NCI-H748 (cell line): ENCODE measurements at regions not wholly inside any gene's neighbourhood (a gene's known extent, or its start where the extent isn't known, plus 50 kb on each side); places are given as distances from the start of the nearest gene placed in this dataset.

ENCODE experiments used
- DNase-seq: peaks from one replicate; lab custom pipeline; 2025; ENCODE audit not compliant: unreplicated experiment; lab: John Stamatoyannopoulos, UW

DNA sequence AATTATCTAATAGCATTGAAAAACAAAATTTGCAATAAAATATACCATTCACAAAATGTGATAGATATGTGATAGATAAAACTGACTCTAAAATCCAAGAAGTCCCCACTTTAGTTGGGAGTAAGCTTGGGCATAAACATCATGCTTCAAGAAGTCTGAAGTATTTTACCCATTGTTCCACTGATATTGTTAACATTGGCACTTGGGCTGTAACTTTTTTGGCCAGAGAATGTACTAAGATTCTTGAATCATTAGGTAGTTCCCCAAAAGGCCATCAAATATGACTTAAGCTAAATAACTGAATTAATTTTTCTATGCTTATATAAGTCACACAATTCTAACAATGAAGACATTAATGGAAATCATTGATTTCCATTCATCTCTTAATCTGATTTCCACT lies 413.6 kb downstream of the CDH2 start:
- DNase-seq, result no peak

DNA sequence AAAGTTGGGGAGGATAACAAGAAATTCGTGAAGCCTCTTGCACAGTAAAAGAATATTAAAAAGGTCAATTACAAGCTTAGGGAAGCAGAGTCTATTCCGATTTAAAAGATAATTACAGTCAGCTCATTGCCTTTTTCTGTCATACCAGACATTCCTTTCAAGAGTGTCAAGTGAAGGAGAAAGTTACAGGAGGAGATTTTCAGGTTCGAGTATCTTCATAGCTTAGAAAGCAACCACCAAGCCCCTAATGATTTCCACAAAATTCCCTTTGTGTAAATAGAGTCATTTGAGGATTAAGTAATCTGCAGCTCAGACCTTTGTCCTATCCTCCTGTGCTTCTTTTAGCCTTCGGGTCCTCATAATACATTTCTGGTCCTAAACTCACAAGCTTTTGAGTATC lies 414.9 kb downstream of the CDH2 start:
- DNase-seq, result no peak

DNA sequence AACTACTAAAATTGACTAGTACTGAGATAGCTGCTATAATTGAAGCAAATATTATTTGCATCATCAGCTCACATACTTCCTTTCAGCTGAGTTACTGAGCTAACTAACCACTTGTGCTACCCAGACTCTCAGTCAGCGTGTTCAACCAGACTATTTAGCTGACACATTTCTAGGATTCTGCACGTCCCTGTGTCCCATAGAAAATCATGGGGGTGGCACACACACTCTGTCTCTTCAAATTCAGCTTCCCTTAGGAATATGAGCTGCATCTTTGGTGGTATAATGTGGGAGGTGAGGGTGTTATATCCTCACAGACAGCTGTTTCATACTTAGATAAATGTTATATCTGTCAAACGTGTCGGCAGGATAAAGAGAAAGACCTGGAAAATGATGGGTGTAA lies 424.0 kb downstream of the CDH2 start:
- no peak for DNase-seq

DNA sequence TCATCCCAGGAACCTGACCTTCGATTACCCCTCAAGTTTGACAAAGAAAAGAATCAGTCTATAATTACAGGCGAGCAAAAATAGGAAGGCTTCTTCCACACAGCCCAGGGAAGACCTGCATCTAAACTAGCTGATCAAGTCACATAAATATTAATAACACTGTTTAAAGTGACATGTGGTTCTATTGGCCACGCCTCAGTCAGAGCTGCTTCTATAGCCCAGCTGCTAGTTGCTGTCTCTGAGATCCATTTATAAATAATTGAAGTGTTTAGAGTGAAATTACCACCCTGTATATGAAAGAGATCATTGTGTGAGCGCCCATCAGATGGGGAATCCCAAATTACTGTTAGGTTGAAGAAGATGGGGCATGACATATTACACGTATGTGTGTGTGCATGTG lies 426.0 kb downstream of the CDH2 start:
- DNase-seq, result peak; percentile 81

DNA sequence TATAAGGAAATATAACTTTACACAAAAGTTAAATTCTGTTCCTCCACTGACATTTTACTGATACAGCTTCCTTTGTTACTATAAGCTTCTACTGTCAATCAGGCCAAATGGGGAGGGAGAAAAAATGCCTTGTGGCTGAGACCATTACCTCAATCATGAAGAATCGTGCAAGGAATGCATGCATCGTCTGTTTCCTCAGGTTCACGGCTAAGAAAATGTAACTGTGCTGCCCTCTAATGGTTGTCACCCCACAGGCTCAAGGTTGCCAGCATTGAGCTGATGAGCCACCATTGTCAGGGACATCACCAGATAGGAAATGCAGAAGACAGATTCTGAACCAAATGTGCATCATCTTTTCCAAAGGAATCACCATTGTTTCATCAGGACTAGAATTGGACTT lies 426.9 kb downstream of the CDH2 start:
- peak; percentile 78 for DNase-seq

DNA sequence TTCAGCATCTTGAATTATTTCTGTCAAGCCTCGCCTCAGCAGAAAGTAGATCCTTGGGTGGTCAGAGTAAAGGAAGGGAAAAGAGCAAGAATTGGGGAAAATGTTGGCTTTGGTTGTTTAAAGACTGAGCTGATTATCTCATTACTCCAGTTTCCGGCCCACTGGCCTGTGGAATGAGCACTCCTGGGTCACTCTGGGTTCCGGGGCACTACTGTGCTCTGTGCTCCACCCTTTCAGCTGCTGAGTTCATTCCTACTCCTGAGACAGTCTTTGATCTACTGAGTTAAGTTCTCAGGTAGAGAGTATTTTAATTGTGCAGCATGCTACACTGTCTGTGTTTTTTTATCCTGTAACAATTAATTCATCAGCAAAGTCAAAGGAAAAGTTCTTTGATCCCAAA lies 427.7 kb downstream of the CDH2 start:
- DNase-seq, result no peak

DNA sequence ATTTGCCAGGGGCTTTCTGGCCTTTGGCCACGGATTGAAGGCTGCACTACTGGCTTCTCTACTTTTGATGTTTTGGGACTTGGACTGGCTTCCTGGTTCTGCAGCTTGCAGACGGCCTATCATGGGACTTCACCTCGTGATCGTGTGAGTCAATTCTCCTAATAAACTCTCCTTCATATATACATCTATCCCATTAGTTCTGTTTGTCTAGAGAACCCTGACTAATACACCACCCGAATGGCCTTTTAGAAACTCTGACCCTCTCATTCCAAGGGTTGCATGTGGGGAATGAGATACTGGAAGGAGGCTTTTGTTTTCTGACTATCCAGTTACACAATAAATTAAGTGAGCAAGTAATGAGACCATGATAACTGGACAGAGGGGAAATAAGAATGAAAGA lies 430.7 kb downstream of the CDH2 start:
- DNase-seq, result no peak

DNA sequence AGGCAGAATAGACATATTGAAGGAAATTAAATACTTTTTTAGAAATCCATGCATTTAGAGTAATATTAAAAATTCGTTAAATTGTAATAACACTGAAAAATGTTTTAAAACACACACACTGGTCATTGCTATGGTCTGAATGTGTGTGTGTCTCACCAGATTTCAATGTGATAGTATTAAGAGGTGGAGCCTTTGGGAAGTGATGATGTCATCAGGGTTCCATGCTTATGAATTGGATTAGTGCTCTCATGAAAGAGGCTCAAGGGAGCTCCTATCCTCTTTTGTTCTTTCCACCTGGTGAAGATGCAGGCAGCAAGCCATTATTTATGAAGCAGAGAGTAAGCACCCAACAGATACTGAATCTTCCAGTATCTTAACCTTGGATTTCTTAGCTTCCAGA lies 441.8 kb downstream of the CDH2 start:
- DNase-seq, result peak; percentile 44

DNA sequence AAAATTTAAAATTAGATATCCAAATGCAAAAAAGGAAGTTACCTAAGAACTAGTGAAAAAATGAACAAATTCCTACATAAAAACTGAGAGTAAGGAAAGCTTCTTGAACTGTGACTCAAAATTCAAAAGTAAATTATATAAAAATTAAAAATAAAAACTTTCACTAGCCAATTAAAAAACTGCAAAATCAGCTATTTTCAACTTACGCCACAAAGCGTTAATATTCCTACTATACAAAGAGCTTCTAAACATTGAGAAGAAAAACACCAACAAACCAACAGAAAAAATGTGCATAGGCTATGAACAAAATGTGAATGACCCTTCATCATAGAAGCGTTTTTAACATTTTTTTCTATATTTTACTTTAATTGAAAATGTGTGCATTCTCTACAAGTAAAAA lies 445.7 kb downstream of the CDH2 start:
- no peak for DNase-seq

DNA sequence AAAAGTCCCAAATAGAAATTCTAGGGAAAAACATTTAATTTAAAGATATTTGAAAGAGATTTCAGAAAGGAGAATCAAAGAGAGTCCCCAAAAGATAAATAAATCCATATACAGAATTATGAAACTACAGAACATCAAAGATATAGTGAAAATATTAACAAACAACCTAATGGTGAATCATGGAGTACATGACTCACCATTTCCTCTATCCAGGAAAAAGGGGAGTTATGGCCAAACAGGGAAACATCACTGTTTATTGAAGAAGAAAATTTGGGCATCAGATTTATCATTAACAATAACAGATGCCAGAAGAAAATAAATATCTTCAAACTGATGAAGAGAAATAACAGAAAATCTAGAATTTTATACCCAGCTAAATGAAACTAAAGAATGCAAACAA lies 448.3 kb downstream of the CDH2 start:
- DNase-seq, result no peak

DNA sequence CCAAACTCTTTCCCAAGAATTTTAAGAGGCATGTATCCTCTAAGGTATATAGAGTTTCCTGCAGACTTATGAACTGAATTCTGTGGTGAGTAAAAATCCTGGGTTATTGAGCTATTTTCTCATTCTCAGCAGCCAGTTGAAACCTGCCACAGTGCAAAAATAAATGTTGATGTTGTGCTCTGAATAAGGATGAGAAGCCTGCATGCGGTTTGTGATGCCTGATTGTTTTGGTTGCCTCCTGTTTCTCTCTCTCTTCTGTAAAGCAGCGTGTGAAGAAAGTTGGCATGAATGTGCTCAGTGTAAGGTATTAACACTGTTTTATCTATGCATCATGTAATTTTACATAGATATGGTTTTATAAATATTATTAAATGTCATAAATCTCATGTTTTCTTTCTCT lies 452.6 kb downstream of the CDH2 start:
- no peak for DNase-seq

DNA sequence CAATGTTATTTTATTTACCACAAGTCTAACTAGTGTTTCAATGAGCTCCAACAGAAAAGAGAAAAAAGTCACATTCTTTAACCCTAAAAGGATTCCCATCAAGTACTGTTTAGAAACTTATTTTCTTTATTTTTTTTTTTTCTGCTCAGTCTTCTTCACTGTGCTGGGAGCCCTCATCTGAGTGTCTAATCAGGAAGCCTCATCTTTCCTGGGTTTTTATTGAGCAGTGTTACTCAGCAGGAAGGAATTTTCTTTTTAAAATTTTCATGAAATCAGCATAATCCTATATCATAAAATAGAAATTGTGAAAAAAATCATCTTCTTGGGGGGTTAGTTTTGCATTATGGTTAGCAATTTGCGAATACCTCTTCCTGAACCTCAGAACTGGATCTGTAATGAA lies 453.8 kb downstream of the CDH2 start:
- DNase-seq, result no peak

DNA sequence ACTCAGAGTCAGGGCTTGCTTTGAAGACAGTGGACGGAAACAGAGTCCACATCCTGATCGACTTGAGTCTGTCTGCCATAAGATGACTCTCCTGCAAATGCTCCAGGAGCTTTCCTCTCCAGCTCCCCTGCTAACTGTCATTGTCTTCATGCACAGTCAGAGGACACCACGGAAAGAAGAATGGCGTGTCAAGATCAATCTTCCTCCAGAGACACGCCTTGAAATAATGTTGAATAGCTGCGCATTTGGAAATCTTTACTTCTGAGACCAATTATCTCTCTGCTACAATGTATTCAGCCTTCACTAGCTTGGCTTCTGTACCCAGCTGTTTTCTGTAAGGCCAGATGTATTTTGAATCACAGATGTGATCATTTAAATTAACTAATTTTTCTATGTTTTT lies 457.2 kb downstream of the CDH2 start:
- DNase-seq, result no peak

DNA sequence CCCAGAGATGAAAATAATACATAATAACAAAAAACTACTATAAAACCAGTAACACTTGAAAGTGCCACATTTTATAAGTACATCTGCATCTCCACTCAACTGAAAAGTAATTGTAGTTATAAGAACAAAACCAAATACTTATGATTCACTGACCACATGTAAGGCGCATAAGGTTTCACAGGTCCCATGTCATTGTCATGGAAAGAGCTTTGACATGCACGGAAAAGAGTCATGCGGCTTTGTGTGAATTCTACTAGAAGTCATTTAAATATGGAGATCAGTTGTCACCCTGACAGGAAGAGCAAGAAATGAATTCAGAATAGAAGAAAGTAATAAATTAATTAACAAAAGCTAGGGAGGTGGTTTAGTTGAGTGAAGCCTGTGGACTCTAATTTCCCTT lies 459.1 kb downstream of the CDH2 start:
- DNase-seq, result no peak

DNA sequence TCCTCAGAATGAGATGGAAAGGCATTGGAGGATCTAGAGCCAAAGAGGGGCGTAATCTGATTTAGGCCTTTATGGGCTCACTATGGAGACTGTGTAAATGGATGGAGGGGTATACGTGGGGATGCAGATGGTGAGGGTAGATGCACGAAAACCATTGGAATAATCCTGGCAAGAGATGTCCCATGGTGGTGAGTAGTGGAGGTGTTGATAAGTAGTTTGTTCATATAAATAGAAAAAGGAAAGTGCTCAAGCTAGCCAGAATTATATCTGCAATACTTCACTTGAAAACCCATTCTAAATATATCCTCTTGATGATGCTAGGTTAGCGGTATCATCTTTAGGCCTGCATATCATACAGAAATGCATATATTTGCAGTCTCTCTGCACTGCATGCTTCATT lies 459.7 kb downstream of the CDH2 start:
- DNase-seq, result no peak

DNA sequence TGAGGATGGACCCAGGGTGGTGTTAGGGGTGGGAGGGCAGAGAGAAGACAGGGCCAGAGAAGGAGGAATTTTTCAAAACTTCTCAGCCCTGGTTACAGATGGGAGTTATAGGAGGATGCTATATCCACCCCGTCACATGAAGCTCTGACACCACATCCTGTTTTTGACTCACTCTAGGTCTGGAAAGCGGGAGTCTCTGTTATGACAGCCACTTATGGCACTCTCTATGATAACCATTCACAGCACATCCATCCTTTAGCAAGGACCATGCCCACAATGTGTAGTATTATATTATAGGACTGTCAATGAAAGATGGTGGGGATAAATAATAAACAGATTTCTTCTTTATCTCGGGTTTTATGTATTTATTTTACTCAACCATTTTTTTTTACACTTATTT lies 461.2 kb downstream of the CDH2 start:
- no peak for DNase-seq

DNA sequence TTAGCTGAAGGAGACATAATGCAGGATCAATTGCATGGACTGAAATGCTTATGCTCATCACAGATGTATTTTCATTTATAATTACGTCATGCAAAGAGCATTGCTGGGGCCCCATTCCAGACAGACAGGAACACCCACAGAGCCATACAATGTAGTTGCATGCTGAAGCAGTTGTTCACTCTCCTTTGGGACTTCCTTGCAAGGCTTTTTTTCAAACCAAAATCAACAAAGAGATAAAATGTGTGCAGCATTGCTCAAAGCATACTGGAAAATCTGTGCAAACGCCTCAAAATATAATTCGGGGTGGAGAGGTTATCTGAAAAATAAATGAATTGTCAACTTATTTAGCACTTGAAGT lies 463.2 kb downstream of the CDH2 start:
- DNase-seq, result no peak

DNA sequence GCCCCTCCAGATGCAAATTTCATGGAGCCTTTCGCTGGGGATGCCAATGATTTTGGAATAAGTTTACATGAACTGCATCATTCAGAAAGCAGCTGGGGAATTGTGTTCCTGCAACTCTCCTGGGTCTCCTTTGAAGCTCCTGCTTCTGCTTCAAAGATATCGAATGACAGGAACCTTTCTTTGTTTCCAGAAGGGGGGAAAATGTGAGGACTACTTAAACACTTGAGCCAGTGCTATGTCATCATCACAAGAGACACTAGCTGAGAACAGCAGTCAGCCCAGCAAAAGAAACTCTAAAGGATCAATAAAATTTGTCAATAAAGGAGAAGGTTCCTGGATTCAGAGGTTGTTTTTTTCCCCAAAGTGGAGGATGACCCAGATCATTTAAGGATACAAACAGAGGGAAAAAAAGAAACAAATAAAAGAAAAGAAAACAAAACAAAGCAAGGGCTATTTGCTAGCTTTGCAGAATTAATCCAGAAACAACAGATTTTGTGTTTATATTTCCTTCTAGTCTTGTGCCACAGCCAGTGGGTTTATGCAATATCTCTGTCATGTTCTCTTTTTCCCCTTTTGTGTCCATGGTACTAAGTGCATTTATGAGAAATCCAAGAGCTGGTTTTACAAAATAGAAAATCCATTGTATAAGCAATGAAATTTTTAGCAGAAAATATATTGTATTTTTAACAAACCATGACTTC lies 463.7 kb downstream of the CDH2 start:
- DNase-seq, result peak; percentile 73

DNA sequence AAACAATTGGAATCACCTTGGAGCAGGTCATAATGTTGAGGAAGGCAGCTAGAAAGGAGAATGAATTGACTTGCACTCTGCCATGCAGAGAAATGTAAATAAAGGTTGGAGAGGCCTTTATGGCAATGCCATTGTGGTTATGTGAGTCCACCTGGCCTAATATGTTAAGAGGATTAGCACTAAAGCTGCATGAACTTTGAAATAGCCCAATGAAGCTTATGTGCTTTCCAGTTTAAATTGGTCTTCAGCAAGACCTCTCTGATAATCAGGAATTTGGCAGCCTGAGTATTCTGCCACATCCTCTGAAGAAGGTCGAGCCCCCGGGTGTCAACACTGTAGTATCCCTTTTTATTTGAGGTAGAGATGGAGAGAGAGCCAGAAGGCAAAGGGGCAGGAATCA lies 464.9 kb downstream of the CDH2 start:
- DNase-seq, result peak; percentile 87

DNA sequence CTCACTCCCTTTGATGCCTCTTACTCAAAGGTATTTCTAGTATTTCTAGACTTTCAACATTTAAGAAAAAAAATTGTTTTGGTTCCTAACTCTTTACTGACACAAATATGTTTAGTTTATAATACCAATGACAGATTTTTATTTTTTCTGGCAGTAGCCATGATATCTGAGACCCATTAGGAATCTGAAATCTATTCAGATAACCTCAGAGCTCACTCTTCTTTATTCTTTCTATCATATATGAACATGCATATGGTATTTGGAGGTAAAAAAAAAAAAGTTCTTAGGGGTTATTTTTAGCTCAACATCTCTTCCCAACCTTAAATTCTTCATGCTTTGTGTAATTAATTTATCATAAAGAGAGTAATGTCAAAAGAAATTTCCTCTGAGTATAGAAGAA lies 465.5 kb downstream of the CDH2 start:
- no peak for DNase-seq

DNA sequence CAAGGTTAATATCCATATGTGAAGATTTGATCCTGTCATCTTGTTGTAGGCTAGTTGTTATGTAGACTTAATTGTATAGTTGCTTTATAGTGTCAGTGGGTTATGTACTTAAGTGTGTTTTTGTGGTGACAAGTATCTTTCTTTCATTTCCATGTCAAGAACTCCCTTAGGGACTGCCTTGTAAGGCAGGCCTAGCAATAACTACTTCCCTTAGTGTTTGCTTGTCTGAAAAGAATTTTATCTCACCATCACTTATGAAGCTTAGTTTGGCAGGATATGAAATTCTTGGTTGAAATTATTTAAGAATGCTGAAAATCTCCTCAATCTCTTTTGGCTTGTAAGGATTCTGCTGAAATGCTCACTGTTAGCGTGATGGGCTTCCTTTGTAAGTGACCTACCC lies 467.6 kb downstream of the CDH2 start:
- no peak for DNase-seq

DNA sequence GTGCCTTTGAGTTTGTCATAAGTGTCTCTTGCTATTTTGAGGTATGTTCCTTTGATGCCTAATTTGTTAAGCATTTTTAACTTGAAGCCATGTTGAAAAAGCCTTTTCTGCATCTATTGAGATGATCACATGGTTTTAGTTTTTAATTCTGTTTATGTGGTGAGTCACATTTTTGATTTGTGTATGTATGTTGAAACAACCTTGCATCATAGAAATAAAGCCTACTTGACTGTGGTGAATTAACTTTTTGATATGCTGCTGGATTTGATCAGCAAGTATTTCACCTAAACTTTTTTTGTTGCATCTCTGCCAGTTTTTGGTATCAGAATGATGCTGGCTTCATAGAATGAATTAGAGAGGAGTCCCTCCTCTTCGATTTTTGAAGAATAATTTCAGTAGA lies 469.7 kb downstream of the CDH2 start:
- no peak for DNase-seq

DNA sequence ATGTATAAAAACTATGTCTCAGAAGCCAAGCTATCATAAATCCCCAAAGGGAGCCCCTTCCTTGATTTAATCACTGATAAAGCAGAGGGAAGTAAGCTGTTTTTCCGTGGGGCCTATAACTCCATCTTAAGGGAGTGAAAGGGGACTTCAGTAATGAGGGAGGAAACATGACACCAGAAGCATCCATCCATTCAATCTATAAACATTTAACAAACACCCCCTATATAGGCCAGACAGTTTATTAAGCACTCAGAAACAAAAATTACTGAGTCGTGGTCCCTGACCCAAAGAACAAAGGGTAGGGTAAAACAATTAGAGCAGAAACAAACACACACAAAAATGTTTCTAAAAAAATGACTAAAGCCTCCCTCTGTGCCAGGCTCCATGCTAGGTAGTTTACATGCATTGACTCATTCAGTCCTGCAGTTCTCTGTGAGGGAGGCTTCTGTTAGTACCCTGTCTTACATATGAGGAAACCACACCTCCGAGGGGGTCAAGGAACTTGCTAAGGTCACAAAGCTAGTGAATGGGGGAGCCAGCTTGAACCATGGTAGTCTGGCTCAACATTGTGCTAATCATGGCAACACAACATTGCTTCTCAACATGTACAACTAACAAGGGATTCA lies 472.1 kb downstream of the CDH2 start:
- DNase-seq, result peak; percentile 71
